ENCODE measurements at regions not wholly inside any gene's neighbourhood (a gene's known extent, or its start where the extent isn't known, plus 50 kb on each side); places are given as distances from the start of the nearest gene placed in this dataset.
A peak's percentile ranks its signal among the peaks of the same experiment; 100 is the strongest.

DNA sequence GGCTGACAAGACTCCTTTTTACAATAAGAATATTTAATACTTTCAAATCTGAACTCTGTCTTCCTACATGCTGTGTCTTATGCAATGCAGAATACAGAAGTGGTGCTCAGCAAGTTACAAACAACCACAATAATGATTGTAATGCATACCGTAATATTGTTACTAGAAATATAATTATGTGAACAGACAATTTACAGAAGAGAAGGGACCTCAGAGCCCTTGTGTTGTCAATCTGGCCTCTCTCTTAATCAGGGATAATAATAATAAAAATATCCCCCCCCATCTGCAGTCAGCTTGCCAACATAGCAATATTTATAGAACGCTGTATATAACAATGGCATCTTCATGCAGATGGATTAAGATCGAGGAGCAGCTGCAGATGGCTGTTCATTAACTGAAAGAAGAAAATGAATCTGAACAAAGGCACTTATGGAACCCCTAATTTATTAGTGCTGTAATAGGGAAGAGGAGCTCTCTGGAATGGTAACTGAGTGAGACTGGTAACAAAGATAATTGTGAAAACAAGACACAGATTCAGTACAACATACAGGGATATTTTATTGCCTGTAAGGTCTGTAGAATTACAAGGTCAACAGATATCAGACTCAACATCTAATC, 106.3 kb downstream of the TMEM26 start:
- Histone ChIP-seq H3K27ac (no peak overlapping the region), H3K36me3 (no peaks in the 10 kb centered on the region), H3K4me3 (no peak overlapping the region), H3K27me3 (no peaks in the 10 kb centered on the region), H3K4me1 (no peaks in the 10 kb centered on the region), H3K9me3 (no peaks in the 10 kb centered on the region)
- no peak for ATAC-seq
- TF ChIP-seq, protein P1, sequence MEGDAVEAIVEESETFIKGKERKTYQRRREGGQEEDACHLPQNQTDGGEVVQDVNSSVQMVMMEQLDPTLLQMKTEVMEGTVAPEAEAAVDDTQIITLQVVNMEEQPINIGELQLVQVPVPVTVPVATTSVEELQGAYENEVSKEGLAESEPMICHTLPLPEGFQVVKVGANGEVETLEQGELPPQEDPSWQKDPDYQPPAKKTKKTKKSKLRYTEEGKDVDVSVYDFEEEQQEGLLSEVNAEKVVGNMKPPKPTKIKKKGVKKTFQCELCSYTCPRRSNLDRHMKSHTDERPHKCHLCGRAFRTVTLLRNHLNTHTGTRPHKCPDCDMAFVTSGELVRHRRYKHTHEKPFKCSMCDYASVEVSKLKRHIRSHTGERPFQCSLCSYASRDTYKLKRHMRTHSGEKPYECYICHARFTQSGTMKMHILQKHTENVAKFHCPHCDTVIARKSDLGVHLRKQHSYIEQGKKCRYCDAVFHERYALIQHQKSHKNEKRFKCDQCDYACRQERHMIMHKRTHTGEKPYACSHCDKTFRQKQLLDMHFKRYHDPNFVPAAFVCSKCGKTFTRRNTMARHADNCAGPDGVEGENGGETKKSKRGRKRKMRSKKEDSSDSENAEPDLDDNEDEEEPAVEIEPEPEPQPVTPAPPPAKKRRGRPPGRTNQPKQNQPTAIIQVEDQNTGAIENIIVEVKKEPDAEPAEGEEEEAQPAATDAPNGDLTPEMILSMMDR (IDR thresholded peaks at IDR 0.05): no peak
- intact Hi-C loops (cut with DNase I): no loop called here
- no peak for DNase-seq

DNA sequence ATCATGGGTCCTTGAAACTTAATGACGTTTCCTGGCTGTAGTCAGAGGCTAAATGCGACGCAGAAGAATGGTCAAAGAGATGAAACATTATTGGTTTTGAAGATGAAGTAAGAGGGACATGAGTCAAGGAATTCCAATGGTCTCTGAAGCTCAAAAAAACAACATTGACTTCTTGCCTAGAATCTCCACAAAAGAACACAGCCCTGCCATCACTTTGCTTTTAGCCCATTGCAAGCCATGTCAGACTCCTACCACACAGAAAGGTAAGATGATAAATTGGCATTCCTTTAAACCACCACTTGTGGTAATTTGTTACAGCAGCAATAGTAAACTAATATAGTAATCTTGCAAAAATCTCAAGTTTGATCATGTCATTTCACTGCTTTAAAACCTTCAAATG, 109.4 kb downstream of the TMEM26 start:
- H3K4me3 ChIP-seq: no peak overlapping the region
- TF ChIP-seq, protein P1 (IDR thresholded peaks at IDR 0.05): no peak
- H3K36me3 ChIP-seq: no peaks in the 10 kb centered on the region
- no peak overlapping the region for H3K27ac ChIP-seq
- DNase-seq: no peak
- no peaks in the 10 kb centered on the region for H3K27me3 ChIP-seq
- intact Hi-C loops (cut with DNase I): no loop called here
- H3K9me3 ChIP-seq: no peaks in the 10 kb centered on the region
- no peaks in the 10 kb centered on the region for H3K4me1 ChIP-seq
- ATAC-seq: no peak

DNA sequence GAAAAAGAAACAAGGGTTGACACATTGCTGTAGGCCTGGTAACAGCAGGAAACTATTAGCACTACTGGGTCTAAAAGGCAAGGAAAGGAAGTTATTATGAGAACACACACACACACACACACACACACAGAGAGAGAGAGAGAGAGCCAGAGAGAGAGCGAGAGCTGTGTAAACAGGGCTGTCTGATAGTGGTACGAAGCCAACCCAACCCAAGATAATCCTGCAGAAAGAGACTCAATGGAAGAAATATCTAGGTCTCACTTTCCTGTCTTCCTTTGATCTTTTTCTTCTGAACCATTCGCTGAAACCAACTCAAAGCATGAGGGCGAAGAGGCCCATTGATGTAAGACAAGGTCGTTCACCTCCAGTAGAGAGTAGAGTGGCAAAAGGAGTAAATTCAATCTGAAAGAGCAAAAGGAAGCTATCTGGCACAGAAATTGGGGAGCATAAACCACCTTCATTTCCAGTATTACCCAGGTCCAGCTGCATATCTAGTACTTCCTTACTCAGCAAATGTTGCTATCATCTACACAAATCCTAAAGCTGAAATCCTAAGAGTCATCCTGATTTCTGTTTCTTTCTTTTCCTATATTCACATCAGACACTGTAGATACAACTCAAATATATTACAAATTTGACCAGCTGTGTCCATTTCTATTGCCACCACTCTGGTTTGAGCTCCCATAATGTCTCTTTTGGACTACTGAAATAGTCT, 110.2 kb downstream of the TMEM26 start:
- no peaks in the 10 kb centered on the region for H3K27me3 ChIP-seq
- TF ChIP-seq, protein P1 (IDR thresholded peaks at IDR 0.05): no peak
- intact Hi-C loops (cut with DNase I): no loop called here
- no peak for DNase-seq
- H3K9me3 ChIP-seq: no peaks in the 10 kb centered on the region
- H3K4me1 ChIP-seq: no peaks in the 10 kb centered on the region
- H3K4me3 ChIP-seq: no peak overlapping the region
- ATAC-seq: peak; percentile 14
- H3K27ac ChIP-seq: no peak overlapping the region
- no peaks in the 10 kb centered on the region for H3K36me3 ChIP-seq

DNA sequence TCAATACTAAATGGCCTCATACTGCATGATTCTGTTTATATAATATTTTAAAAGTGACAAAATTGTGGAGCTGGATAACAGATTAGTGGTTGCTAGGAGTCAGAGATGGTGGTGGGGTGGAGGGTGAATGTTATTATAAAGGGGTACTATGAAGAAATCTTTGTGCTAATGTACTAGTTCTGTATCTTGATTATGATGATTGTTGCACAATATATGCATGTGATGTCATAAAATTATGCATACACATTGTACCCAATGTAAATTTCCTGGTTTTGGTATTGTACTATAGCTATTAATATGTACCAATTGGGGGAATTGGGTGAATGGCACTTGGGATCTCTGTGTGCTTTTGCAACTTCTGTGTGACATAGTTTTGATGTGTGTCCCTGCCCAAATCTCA, 112.2 kb downstream of the TMEM26 start:
- TF ChIP-seq, protein P1 (IDR thresholded peaks at IDR 0.05): no peak
- ATAC-seq (no peak), DNase-seq (no peak)
- no peaks in the 10 kb centered on the region for H3K9me3 ChIP-seq
- intact Hi-C loops (cut with DNase I): no loop called here
- no peak overlapping the region for H3K27ac ChIP-seq
- no peak overlapping the region for H3K4me3 ChIP-seq
- H3K4me1 ChIP-seq: no peaks in the 10 kb centered on the region
- H3K27me3 ChIP-seq: no peaks in the 10 kb centered on the region
- no peaks in the 10 kb centered on the region for H3K36me3 ChIP-seq

DNA sequence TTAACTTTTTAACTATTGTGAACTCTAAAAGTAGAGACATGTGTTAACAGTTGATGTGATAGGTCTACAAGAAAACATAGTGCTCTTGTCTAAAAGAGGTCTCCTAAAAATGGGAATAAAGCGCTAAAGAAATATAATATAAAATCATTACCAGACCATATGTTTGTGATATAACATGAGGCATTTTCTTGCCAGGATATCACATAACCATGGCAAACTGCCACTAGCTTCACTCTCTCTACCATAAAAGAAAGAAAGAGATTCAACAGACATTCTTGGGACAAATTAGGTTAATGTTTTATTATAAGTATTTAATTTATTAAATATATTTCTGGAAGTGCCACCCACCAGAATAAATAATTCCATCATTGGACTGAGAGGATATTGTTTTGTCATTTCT, 115.0 kb downstream of the TMEM26 start:
- no peaks in the 10 kb centered on the region for H3K9me3 ChIP-seq
- no peak overlapping the region for H3K27ac ChIP-seq
- intact Hi-C loops (cut with DNase I): no loop called here
- no peak overlapping the region for H3K4me3 ChIP-seq
- TF ChIP-seq, protein P1 (IDR thresholded peaks at IDR 0.05): no peak
- no peaks in the 10 kb centered on the region for H3K27me3 ChIP-seq
- H3K36me3 ChIP-seq: no peaks in the 10 kb centered on the region
- DNase-seq (no peak), ATAC-seq (no peak)
- H3K4me1 ChIP-seq: no peaks in the 10 kb centered on the region

Measured in upper lobe of right lung (tissue), 1 donor.